Panc1 (cell line): ENCODE measurements at regions not wholly inside any gene's neighbourhood (a gene's known extent, or its start where the extent isn't known, plus 50 kb on each side); places are given as distances from the start of the nearest gene placed in this dataset.

Experiments used
- ATAC-seq: fragments of 200-7000 bp; cut with Tn5 transposase; 2 replicates; pipeline ENCODE4 v1.9.1; 2020; ENCODE audit warnings: mild to moderate bottlenecking, moderate library complexity
- BruUV-seq: library from RNA; stranded (reverse); fragments of 400-500 nt; replicated peaks from 2 replicates; lab custom pipeline; 2021; lab: Mats Ljungman, UMichigan
- CTCF ChIA-PET: fragments of 300-600 bp; sonication (Branson Sonifier 250); formaldehyde crosslinking; loops from one replicate; lab custom pipeline; 2022; ENCODE audit warnings: antibody characterized with exemption; lab: Charles Lee
- POLR2A ChIA-PET: fragments of 300-600 bp; sonication (Branson Sonifier 250); formaldehyde crosslinking; loops from one replicate; lab custom pipeline; 2022; ENCODE audit warnings: antibody characterized with exemption; lab: Charles Lee
- DNase-seq: peaks from one replicate; pipeline ENCODE4 v3.0.0-alpha.2; 2010; ENCODE audit warnings: low read depth, low spot score
- H3K27ac ChIP-seq: 2 replicates; pipeline ENCODE4 v1.5.1; 2011; ENCODE audit warnings: mild to moderate bottlenecking, low read length, inconsistent platforms
- H3K27me3 ChIP-seq: fragments of 200-500 bp; sonication (Bioruptor generic); 2 replicates; pipeline ENCODE4 v1.6.0; 2014; ENCODE audit warnings: low read length, inconsistent platforms; ENCODE audit not compliant: control insufficient read depth, insufficient read depth
- H3K36me3 ChIP-seq: fragments of 200-500 bp; sonication (Bioruptor generic); 2 replicates; pipeline ENCODE4 v1.5.1; 2014; ENCODE audit warnings: inconsistent platforms, mild to moderate bottlenecking, low read length, moderate library complexity; ENCODE audit not compliant: control insufficient read depth, insufficient read depth
- H3K4me1 ChIP-seq: 2 replicates; pipeline ENCODE4 v1.5.1; 2011; ENCODE audit warnings: inconsistent platforms, mild to moderate bottlenecking, low read length, moderate library complexity; ENCODE audit not compliant: control insufficient read depth, insufficient read depth
- H3K4me3 ChIP-seq, 2 experiments: 2 replicates each; pipeline ENCODE4 v1.5.1; 2011 to 2012; ENCODE audit warnings: low read depth in 2 of 2, low read length in 2 of 2, mild to moderate bottlenecking in 2 of 2, inconsistent platforms in 1 of 2, moderate library complexity in 1 of 2
- H3K9me3 ChIP-seq: fragments of 200-500 bp; sonication (Bioruptor generic); 2 replicates; pipeline ENCODE4 v1.5.1; 2014; ENCODE audit warnings: low read depth, mild to moderate bottlenecking, inconsistent platforms, low read length, moderate library complexity; ENCODE audit not compliant: control insufficient read depth, insufficient read depth
- CTCF ChIP-seq: fragments of 450-650 bp; IDR thresholded peaks from 2 replicates; pipeline ENCODE4 v1.5.1; 2017; ENCODE audit warnings: mild to moderate bottlenecking
- POLR2AphosphoS5 ChIP-seq: IDR thresholded peaks from 2 replicates; pipeline ENCODE4 v1.6.1; 2012; ENCODE audit warnings: mild to moderate bottlenecking, low read depth, low read length, moderate library complexity
- REST ChIP-seq, 2 experiments: IDR thresholded peaks; 2 replicates each; pipeline ENCODE4 v1.6.1; 2011 to 2012; ENCODE audit warnings: low read depth in 2 of 2, control low read depth in 1 of 2, low read length in 1 of 2, mild to moderate bottlenecking in 1 of 2, moderate library complexity in 1 of 2; ENCODE audit not compliant: insufficient read depth in 1 of 2
- SIN3A ChIP-seq: IDR thresholded peaks from 2 replicates; pipeline ENCODE4 v1.6.1; 2012; ENCODE audit warnings: low read depth, mild to moderate bottlenecking, low read length, moderate library complexity, borderline replicate concordance; ENCODE audit not compliant: insufficient read depth
- TCF7L2 ChIP-seq: IDR thresholded peaks from 2 replicates; pipeline ENCODE4 v1.6.1; 2011; ENCODE audit warnings: mild to moderate bottlenecking, low read depth, low read length, inconsistent platforms
- in situ Hi-C: cut with HindIII; loops from 2 replicates; pipeline ENCODE4 v1.10.0; 2016; ENCODE audit warnings: low sequenced_read_pairs, low pct_unique_long_range_greater_than_20kb
- intact Hi-C: fragments of 100-400 bp; cut with micrococcal nuclease; formaldehyde crosslinking; loops from one replicate; pipeline ENCODE4 v1.10.0; 2022; ENCODE audit not compliant: unreplicated experiment

GRCh38 chr13:48797127-48797526, 143.4 kb downstream of the CYSLTR2 start:
- in situ Hi-C loops, result no loop called here
- intact Hi-C loops, result no loop called here
- H3K36me3 ChIP-seq, result no peaks in the 10 kb centered on the region

GRCh38 chr13:48797761-48798160, 144.0 kb downstream of the CYSLTR2 start:
- in situ Hi-C loops (no loop called here), intact Hi-C loops (no loop called here)
- POLR2A ChIA-PET, result no interaction called here
- no TSS peak for BruUV-seq
- CTCF ChIA-PET, result interaction anchor here (0.5 kb wide), 1 partner anchor 401 kb away, joined by 6 read pairs; no protein-coding TSS in a partner anchor
- Histone ChIP-seq H3K36me3 (no peaks in the 10 kb centered on the region), H3K27me3 (no peaks in the 10 kb centered on the region), H3K9me3 (no peaks in the 10 kb centered on the region), H3K4me1 (no peaks in the 10 kb centered on the region), H3K27ac (no peak overlapping the region), H3K4me3 (no peak overlapping the region)
- ATAC-seq, result no peak
- TF ChIP-seq REST (IDR thresholded peaks at IDR 0.05; ENCODE audit: insufficient read depth in 1 of 2, low read depth in 2 of 2, low read length in 1 of 2) (no peak), POLR2AphosphoS5 (no peak), TCF7L2 (no peak), CTCF (no peak), SIN3A (no peak)
- DNase-seq, result no peak

More at GRCh38 chr13:48797127-48797526, 143.4 kb downstream of the CYSLTR2 start:
- no peaks in the 10 kb centered on the region for H3K9me3 ChIP-seq
- no peak for ATAC-seq
- TF ChIP-seq REST (IDR thresholded peaks at IDR 0.05; ENCODE audit: insufficient read depth in 1 of 2, low read depth in 2 of 2, low read length in 1 of 2) (no peak), POLR2AphosphoS5 (no peak), TCF7L2 (no peak), CTCF (no peak), SIN3A (no peak)
- BruUV-seq, result no TSS peak
- H3K27ac ChIP-seq, result no peak overlapping the region
- no peaks in the 10 kb centered on the region for H3K27me3 ChIP-seq
- H3K4me3 ChIP-seq, result no peak overlapping the region
- H3K4me1 ChIP-seq, result no peaks in the 10 kb centered on the region
- ChIA-PET CTCF (no interaction called here), POLR2A (no interaction called here)
- DNase-seq, result no peak
